ENCODE measurements at regions not wholly inside any gene's neighbourhood (a gene's known extent, or its start where the extent isn't known, plus 50 kb on each side); places are given as distances from the start of the nearest gene placed in this dataset.

DNA sequence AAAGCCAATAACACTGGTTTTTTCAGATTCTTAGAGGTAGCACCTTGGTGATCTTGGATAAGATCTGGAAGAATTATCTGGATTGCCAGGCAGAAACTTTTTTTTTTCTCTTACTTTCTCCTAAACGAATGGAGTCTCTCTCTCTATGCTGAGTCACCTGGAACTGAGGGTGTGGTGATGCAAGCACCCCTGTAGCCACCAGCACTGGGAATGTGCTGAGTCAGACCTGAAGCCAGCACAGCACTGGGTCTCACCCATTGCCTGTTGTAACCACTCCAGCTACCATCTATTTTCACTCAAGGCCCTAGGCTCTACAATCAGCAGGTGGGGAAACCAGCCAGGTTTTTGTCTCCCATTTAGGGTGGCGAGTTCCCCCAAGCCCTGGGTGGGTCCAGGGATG is 923.8 kb downstream of the RAPGEF2 start:
- FAIRE-seq (no peak), DNase-seq (ENCODE audit: low read depth, low spot score) (peak; percentile 45)
- no peaks in the 10 kb centered on the region for H3K9me1 ChIP-seq (ENCODE audit: control insufficient read depth, extremely low read depth, insufficient read depth, low read length)
- no peaks in the 10 kb centered on the region for H3K9me3 ChIP-seq (ENCODE audit: control insufficient read depth, low read depth, low read length)
- H3K4me3 ChIP-seq (ENCODE audit: control insufficient read depth in 2 of 3, extremely low read depth in 1 of 3, insufficient read depth in 2 of 3, low read depth in 1 of 3, low read length in 3 of 3), result no peak overlapping the region
- H3K4me2 ChIP-seq (ENCODE audit: control insufficient read depth, extremely low read depth, insufficient read depth, low read depth, low read length), result no peak overlapping the region
- peaks cover 2% of the 10 kb centered on the region for H3K4me1 ChIP-seq (ENCODE audit: control insufficient read depth, extremely low read depth, insufficient read depth, low read length)
- H3K27me3 ChIP-seq (ENCODE audit: control insufficient read depth, extremely low read depth, insufficient read depth, low read length), result no peaks in the 10 kb centered on the region
- H3K9ac ChIP-seq (ENCODE audit: control insufficient read depth, extremely low read depth, insufficient read depth, low read length), result no peak overlapping the region
- H3K36me3 ChIP-seq (ENCODE audit: control insufficient read depth in 2 of 2, extremely low read depth in 1 of 2, insufficient read depth in 2 of 2, low read length in 2 of 2), result no peaks in the 10 kb centered on the region
- H2AFZ ChIP-seq (ENCODE audit: control insufficient read depth, low read length), result no peak overlapping the region
- dilution Hi-C loops (cut with MboI; ENCODE audit: extremely low pct_ligation_motif_present, low sequenced_read_pairs), result no loop called here
- no peaks in the 10 kb centered on the region for H4K20me1 ChIP-seq (ENCODE audit: control insufficient read depth, extremely low read depth, insufficient read depth, low read length)
- no peak overlapping the region for H3K27ac ChIP-seq (ENCODE audit: control insufficient read depth, insufficient read depth, low read length)
- no peaks in the 10 kb centered on the region for H3K79me2 ChIP-seq (ENCODE audit: control insufficient read depth, insufficient read depth, low read length)
- TF ChIP-seq EZH2 (IDR thresholded peaks at IDR 0.05; ENCODE audit: low read length), result no peak
- TF ChIP-seq, protein P1, sequence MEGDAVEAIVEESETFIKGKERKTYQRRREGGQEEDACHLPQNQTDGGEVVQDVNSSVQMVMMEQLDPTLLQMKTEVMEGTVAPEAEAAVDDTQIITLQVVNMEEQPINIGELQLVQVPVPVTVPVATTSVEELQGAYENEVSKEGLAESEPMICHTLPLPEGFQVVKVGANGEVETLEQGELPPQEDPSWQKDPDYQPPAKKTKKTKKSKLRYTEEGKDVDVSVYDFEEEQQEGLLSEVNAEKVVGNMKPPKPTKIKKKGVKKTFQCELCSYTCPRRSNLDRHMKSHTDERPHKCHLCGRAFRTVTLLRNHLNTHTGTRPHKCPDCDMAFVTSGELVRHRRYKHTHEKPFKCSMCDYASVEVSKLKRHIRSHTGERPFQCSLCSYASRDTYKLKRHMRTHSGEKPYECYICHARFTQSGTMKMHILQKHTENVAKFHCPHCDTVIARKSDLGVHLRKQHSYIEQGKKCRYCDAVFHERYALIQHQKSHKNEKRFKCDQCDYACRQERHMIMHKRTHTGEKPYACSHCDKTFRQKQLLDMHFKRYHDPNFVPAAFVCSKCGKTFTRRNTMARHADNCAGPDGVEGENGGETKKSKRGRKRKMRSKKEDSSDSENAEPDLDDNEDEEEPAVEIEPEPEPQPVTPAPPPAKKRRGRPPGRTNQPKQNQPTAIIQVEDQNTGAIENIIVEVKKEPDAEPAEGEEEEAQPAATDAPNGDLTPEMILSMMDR (optimal IDR thresholded peaks at IDR 0.05 in 1 of 3, IDR thresholded peaks at IDR 0.05 in 1 of 3, conservative IDR thresholded peaks at IDR 0.05 in 1 of 3; ENCODE audit: extremely low read depth in 1 of 3, insufficient read depth in 2 of 3, low read length in 3 of 3), result no peak

DNA sequence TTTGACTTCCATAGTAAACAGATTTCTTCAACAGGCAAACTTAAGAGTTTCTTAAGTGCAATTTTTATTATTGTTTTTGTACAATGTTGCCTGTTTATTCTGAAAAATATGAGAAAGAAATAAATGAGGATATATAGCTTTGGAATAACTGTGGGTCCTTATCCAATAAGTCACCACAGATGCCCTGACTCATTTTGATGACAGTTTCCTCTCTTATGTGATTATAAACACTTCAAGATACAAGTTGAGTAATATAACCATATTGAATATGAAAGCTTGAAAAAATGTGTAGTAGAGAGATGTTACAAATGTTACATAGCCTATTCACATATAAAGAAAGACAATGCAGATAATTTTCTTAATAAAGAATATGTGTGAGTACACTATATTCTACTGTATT is 931.6 kb downstream of the RAPGEF2 start:
- DNase-seq (ENCODE audit: low read depth, low spot score) (no peak), FAIRE-seq (no peak)
- Histone ChIP-seq H2AFZ (ENCODE audit: control insufficient read depth, low read length) (no peak overlapping the region), H3K9ac (ENCODE audit: control insufficient read depth, extremely low read depth, insufficient read depth, low read length) (no peak overlapping the region), H3K79me2 (ENCODE audit: control insufficient read depth, insufficient read depth, low read length) (no peaks in the 10 kb centered on the region), H3K9me1 (ENCODE audit: control insufficient read depth, extremely low read depth, insufficient read depth, low read length) (no peaks in the 10 kb centered on the region), H3K27ac (ENCODE audit: control insufficient read depth, insufficient read depth, low read length) (no peak overlapping the region), H3K4me3 (ENCODE audit: control insufficient read depth in 2 of 3, extremely low read depth in 1 of 3, insufficient read depth in 2 of 3, low read depth in 1 of 3, low read length in 3 of 3) (no peak overlapping the region), H4K20me1 (ENCODE audit: control insufficient read depth, extremely low read depth, insufficient read depth, low read length) (no peaks in the 10 kb centered on the region), H3K36me3 (ENCODE audit: control insufficient read depth in 2 of 2, extremely low read depth in 1 of 2, insufficient read depth in 2 of 2, low read length in 2 of 2) (no peaks in the 10 kb centered on the region), H3K27me3 (ENCODE audit: control insufficient read depth, extremely low read depth, insufficient read depth, low read length) (no peaks in the 10 kb centered on the region), H3K9me3 (ENCODE audit: control insufficient read depth, low read depth, low read length) (no peaks in the 10 kb centered on the region), H3K4me1 (ENCODE audit: control insufficient read depth, extremely low read depth, insufficient read depth, low read length) (no peaks in the 10 kb centered on the region), H3K4me2 (ENCODE audit: control insufficient read depth, extremely low read depth, insufficient read depth, low read depth, low read length) (no peak overlapping the region)
- dilution Hi-C loops (cut with MboI; ENCODE audit: extremely low pct_ligation_motif_present, low sequenced_read_pairs), result no loop called here
- no peak for TF ChIP-seq EZH2 (IDR thresholded peaks at IDR 0.05; ENCODE audit: low read length)
- TF ChIP-seq, protein P1 (optimal IDR thresholded peaks at IDR 0.05 in 1 of 3, IDR thresholded peaks at IDR 0.05 in 1 of 3, conservative IDR thresholded peaks at IDR 0.05 in 1 of 3; ENCODE audit: extremely low read depth in 1 of 3, insufficient read depth in 2 of 3, low read length in 3 of 3), result no peak

Data from keratinocyte (primary cell).